ENCODE measurements at regions not wholly inside any gene's neighbourhood (a gene's known extent, or its start where the extent isn't known, plus 50 kb on each side); places are given as distances from the start of the nearest gene placed in this dataset.

GRCh38 chr13:90896002-90896401, 451.5 kb upstream of the MIR17HG start:
- 100% methylated on average over 1 of the region's 2 CpGs for WGBS (ENCODE audit: insufficient coverage)
- H3K36me3 ChIP-seq (ENCODE audit: control insufficient read depth in 4 of 4, insufficient read depth in 4 of 4, low read length in 3 of 4) = no peaks in the 10 kb centered on the region
- ChIA-PET POLR2A (no interaction called here), CTCF (no interaction called here)
- H3K27me3 ChIP-seq (replicated peaks in 2 of 5; ENCODE audit: control insufficient read depth in 4 of 5, insufficient read depth in 5 of 5, low read length in 4 of 5) = no peaks in the 10 kb centered on the region
- no peaks in the 10 kb centered on the region for H3K4me1 ChIP-seq (ENCODE audit: control extremely low read depth in 1 of 4, control insufficient read depth in 4 of 4, insufficient read depth in 4 of 4, low read length in 3 of 4)
- no peak overlapping the region for H3K27ac ChIP-seq (ENCODE audit: insufficient read depth in 1 of 2, low read depth in 1 of 2, low read length in 2 of 2, poor library complexity in 1 of 2, severe bottlenecking in 2 of 2)
- no peak for DNase-seq
- no peaks in the 10 kb centered on the region for H3K9me3 ChIP-seq (ENCODE audit: control extremely low read depth in 1 of 5, control insufficient read depth in 4 of 5, insufficient read depth in 2 of 5, low read depth in 1 of 5, low read length in 4 of 5)
- no peak overlapping the region for H3K4me3 ChIP-seq (ENCODE audit: control insufficient read depth in 1 of 7, extremely low read depth in 1 of 7, insufficient read depth in 4 of 7, low read depth in 2 of 7, low read length in 6 of 7)

- Histone ChIP-seq H3K27me3 (replicated peaks in 2 of 5; ENCODE audit: control insufficient read depth in 4 of 5, insufficient read depth in 5 of 5, low read length in 4 of 5) (no peaks in the 10 kb centered on the region), H3K4me1 (ENCODE audit: control extremely low read depth in 1 of 4, control insufficient read depth in 4 of 4, insufficient read depth in 4 of 4, low read length in 3 of 4) (no peaks in the 10 kb centered on the region), H3K9me3 (ENCODE audit: control extremely low read depth in 1 of 5, control insufficient read depth in 4 of 5, insufficient read depth in 2 of 5, low read depth in 1 of 5, low read length in 4 of 5) (no peaks in the 10 kb centered on the region), H3K27ac (ENCODE audit: insufficient read depth in 1 of 2, low read depth in 1 of 2, low read length in 2 of 2, poor library complexity in 1 of 2, severe bottlenecking in 2 of 2) (no peak overlapping the region), H3K36me3 (ENCODE audit: control insufficient read depth in 4 of 4, insufficient read depth in 4 of 4, low read length in 3 of 4) (no peaks in the 10 kb centered on the region), H3K4me3 (ENCODE audit: control insufficient read depth in 1 of 7, extremely low read depth in 1 of 7, insufficient read depth in 4 of 7, low read depth in 2 of 7, low read length in 6 of 7) (no peak overlapping the region)
- ChIA-PET POLR2A (no interaction called here), CTCF (no interaction called here)
- no CpG with 5 or more reads among the region's 1 CpG for WGBS (ENCODE audit: insufficient coverage)
- DNase-seq = no peak
Measured at GRCh38 chr13:90898811-90899210, 448.7 kb upstream of the MIR17HG start.

- no peak overlapping the region for H3K27ac ChIP-seq (ENCODE audit: insufficient read depth in 1 of 2, low read depth in 1 of 2, low read length in 2 of 2, poor library complexity in 1 of 2, severe bottlenecking in 2 of 2)
- no peak for DNase-seq
- H3K36me3 ChIP-seq (ENCODE audit: control insufficient read depth in 4 of 4, insufficient read depth in 4 of 4, low read length in 3 of 4) = no peaks in the 10 kb centered on the region
- POLR2A ChIA-PET = no interaction called here
- no peak overlapping the region for H3K4me3 ChIP-seq (ENCODE audit: control insufficient read depth in 1 of 7, extremely low read depth in 1 of 7, insufficient read depth in 4 of 7, low read depth in 2 of 7, low read length in 6 of 7)
- no peaks in the 10 kb centered on the region for H3K27me3 ChIP-seq (replicated peaks in 2 of 5; ENCODE audit: control insufficient read depth in 4 of 5, insufficient read depth in 5 of 5, low read length in 4 of 5)
- H3K9me3 ChIP-seq (ENCODE audit: control extremely low read depth in 1 of 5, control insufficient read depth in 4 of 5, insufficient read depth in 2 of 5, low read depth in 1 of 5, low read length in 4 of 5) = no peaks in the 10 kb centered on the region
- CTCF ChIA-PET = no interaction called here
- no CpG with 5 or more reads among the region's 1 CpG for WGBS (ENCODE audit: insufficient coverage)
- no peaks in the 10 kb centered on the region for H3K4me1 ChIP-seq (ENCODE audit: control extremely low read depth in 1 of 4, control insufficient read depth in 4 of 4, insufficient read depth in 4 of 4, low read length in 3 of 4)
Measured at GRCh38 chr13:90899416-90899815, 448.1 kb upstream of the MIR17HG start.

- WGBS (ENCODE audit: insufficient coverage) = 93% methylated on average over 2 of the region's 2 CpGs
- H3K27me3 ChIP-seq (replicated peaks in 2 of 5; ENCODE audit: control insufficient read depth in 4 of 5, insufficient read depth in 5 of 5, low read length in 4 of 5) = no peaks in the 10 kb centered on the region
- H3K9me3 ChIP-seq (ENCODE audit: control extremely low read depth in 1 of 5, control insufficient read depth in 4 of 5, insufficient read depth in 2 of 5, low read depth in 1 of 5, low read length in 4 of 5) = peaks cover 0 to 4% (median 0%) of the 10 kb centered on the region in 5 experiments
- no peaks in the 10 kb centered on the region for H3K4me1 ChIP-seq (ENCODE audit: control extremely low read depth in 1 of 4, control insufficient read depth in 4 of 4, insufficient read depth in 4 of 4, low read length in 3 of 4)
- H3K36me3 ChIP-seq (ENCODE audit: control insufficient read depth in 4 of 4, insufficient read depth in 4 of 4, low read length in 3 of 4) = no peaks in the 10 kb centered on the region
- DNase-seq = no peak
- POLR2A ChIA-PET = no interaction called here
- CTCF ChIA-PET = interaction anchor here (1.3 kb wide), 1 partner anchor 142 kb away, joined by 3 read pairs; no protein-coding TSS in a partner anchor
- no peak overlapping the region for H3K4me3 ChIP-seq (ENCODE audit: control insufficient read depth in 1 of 7, extremely low read depth in 1 of 7, insufficient read depth in 4 of 7, low read depth in 2 of 7, low read length in 6 of 7)
- H3K27ac ChIP-seq (ENCODE audit: insufficient read depth in 1 of 2, low read depth in 1 of 2, low read length in 2 of 2, poor library complexity in 1 of 2, severe bottlenecking in 2 of 2) = no peak overlapping the region
Measured at GRCh38 chr13:90902255-90902654, 445.2 kb upstream of the MIR17HG start.

- Histone ChIP-seq H3K27ac (ENCODE audit: insufficient read depth in 1 of 2, low read depth in 1 of 2, low read length in 2 of 2, poor library complexity in 1 of 2, severe bottlenecking in 2 of 2) (no peak overlapping the region), H3K4me3 (ENCODE audit: control insufficient read depth in 1 of 7, extremely low read depth in 1 of 7, insufficient read depth in 4 of 7, low read depth in 2 of 7, low read length in 6 of 7) (no peak overlapping the region), H3K4me1 (ENCODE audit: control extremely low read depth in 1 of 4, control insufficient read depth in 4 of 4, insufficient read depth in 4 of 4, low read length in 3 of 4) (no peaks in the 10 kb centered on the region), H3K9me3 (ENCODE audit: control extremely low read depth in 1 of 5, control insufficient read depth in 4 of 5, insufficient read depth in 2 of 5, low read depth in 1 of 5, low read length in 4 of 5) (peaks cover 0 to 4% (median 0%) of the 10 kb centered on the region in 5 experiments), H3K36me3 (ENCODE audit: control insufficient read depth in 4 of 4, insufficient read depth in 4 of 4, low read length in 3 of 4) (no peaks in the 10 kb centered on the region), H3K27me3 (replicated peaks in 2 of 5; ENCODE audit: control insufficient read depth in 4 of 5, insufficient read depth in 5 of 5, low read length in 4 of 5) (no peaks in the 10 kb centered on the region)
- DNase-seq = no peak
- ChIA-PET POLR2A (no interaction called here), CTCF (interaction anchor here (1.2 kb wide), 1 partner anchor 12 kb away, joined by 3 read pairs; no protein-coding TSS in a partner anchor)
- WGBS (ENCODE audit: insufficient coverage) = no CpG with 5 or more reads among the region's 1 CpG
Measured at GRCh38 chr13:90906554-90906953, 440.9 kb upstream of the MIR17HG start.

GRCh38 chr13:90908792-90909191, 438.7 kb upstream of the MIR17HG start:
- 100% methylated on average over 1 of the region's 2 CpGs for WGBS (ENCODE audit: insufficient coverage)
- Histone ChIP-seq H3K9me3 (ENCODE audit: control extremely low read depth in 1 of 5, control insufficient read depth in 4 of 5, insufficient read depth in 2 of 5, low read depth in 1 of 5, low read length in 4 of 5) (peaks cover 0 to 4% (median 0%) of the 10 kb centered on the region in 5 experiments), H3K4me1 (ENCODE audit: control extremely low read depth in 1 of 4, control insufficient read depth in 4 of 4, insufficient read depth in 4 of 4, low read length in 3 of 4) (no peaks in the 10 kb centered on the region), H3K27ac (ENCODE audit: insufficient read depth in 1 of 2, low read depth in 1 of 2, low read length in 2 of 2, poor library complexity in 1 of 2, severe bottlenecking in 2 of 2) (no peak overlapping the region), H3K36me3 (ENCODE audit: control insufficient read depth in 4 of 4, insufficient read depth in 4 of 4, low read length in 3 of 4) (no peaks in the 10 kb centered on the region), H3K4me3 (ENCODE audit: control insufficient read depth in 1 of 7, extremely low read depth in 1 of 7, insufficient read depth in 4 of 7, low read depth in 2 of 7, low read length in 6 of 7) (no peak overlapping the region), H3K27me3 (replicated peaks in 2 of 5; ENCODE audit: control insufficient read depth in 4 of 5, insufficient read depth in 5 of 5, low read length in 4 of 5) (no peaks in the 10 kb centered on the region)
- POLR2A ChIA-PET = no interaction called here
- DNase-seq = no peak
- CTCF ChIA-PET = no interaction called here

- ChIA-PET CTCF (no interaction called here), POLR2A (no interaction called here)
- WGBS (ENCODE audit: insufficient coverage) = 82% methylated on average over 1 of the region's 3 CpGs
Measured at GRCh38 chr13:90910018-90910639, 437.4 kb upstream of the MIR17HG start.

More at GRCh38 chr13:90910018-90910639, 437.4 kb upstream of the MIR17HG start:
- Histone ChIP-seq H3K36me3 (ENCODE audit: control insufficient read depth in 4 of 4, insufficient read depth in 4 of 4, low read length in 3 of 4) (no peaks in the 10 kb centered on the region), H3K9me3 (ENCODE audit: control extremely low read depth in 1 of 5, control insufficient read depth in 4 of 5, insufficient read depth in 2 of 5, low read depth in 1 of 5, low read length in 4 of 5) (peaks cover 0 to 4% (median 0%) of the 10 kb centered on the region in 5 experiments), H3K4me1 (ENCODE audit: control extremely low read depth in 1 of 4, control insufficient read depth in 4 of 4, insufficient read depth in 4 of 4, low read length in 3 of 4) (no peaks in the 10 kb centered on the region), H3K27me3 (replicated peaks in 2 of 5; ENCODE audit: control insufficient read depth in 4 of 5, insufficient read depth in 5 of 5, low read length in 4 of 5) (no peaks in the 10 kb centered on the region), H3K27ac (ENCODE audit: insufficient read depth in 1 of 2, low read depth in 1 of 2, low read length in 2 of 2, poor library complexity in 1 of 2, severe bottlenecking in 2 of 2) (no peak overlapping the region), H3K4me3 (ENCODE audit: control insufficient read depth in 1 of 7, extremely low read depth in 1 of 7, insufficient read depth in 4 of 7, low read depth in 2 of 7, low read length in 6 of 7) (no peak overlapping the region)
- DNase-seq = no peak
